Skeletal muscle satellite cell (primary cell): ENCODE measurements at regions not wholly inside any gene's neighbourhood (a gene's known extent, or its start where the extent isn't known, plus 50 kb on each side); places are given as distances from the start of the nearest gene placed in this dataset.
"Not testable (repeated sequence)": the region's sequence is repeated elsewhere in the genome, so short reads cannot be mapped to it uniquely, and the experiment has no call there.

ENCODE experiments used
- H3K27me3 ChIP-seq: 2 replicates; pipeline ENCODE4 v1.7.0; 2013; ENCODE audit warnings: low read length; ENCODE audit not compliant: control insufficient read depth, insufficient read depth
- H3K36me3 ChIP-seq: 2 replicates; pipeline ENCODE4 v1.7.0; 2013; ENCODE audit warnings: mild to moderate bottlenecking, control low read depth, low read length; ENCODE audit not compliant: insufficient read depth
- H3K4me1 ChIP-seq: 2 replicates; pipeline ENCODE4 v1.7.0; 2013; ENCODE audit warnings: low read length; ENCODE audit not compliant: control insufficient read depth, insufficient read depth
- H3K4me2 ChIP-seq: 2 replicates; pipeline ENCODE4 v1.7.0; 2013; ENCODE audit warnings: mild to moderate bottlenecking, low read length
- H3K4me3 ChIP-seq: 2 replicates; pipeline ENCODE4 v1.7.0; 2013; ENCODE audit warnings: low read length
- H3K9ac ChIP-seq: 2 replicates; pipeline ENCODE4 v1.7.0; 2013; ENCODE audit warnings: mild to moderate bottlenecking, low read depth, low read length, moderate library complexity
- H3K9me3 ChIP-seq: replicated peaks from 2 replicates; pipeline ENCODE4 v1.7.0; 2013; ENCODE audit warnings: mild to moderate bottlenecking, control low read depth, low read length

DNA sequence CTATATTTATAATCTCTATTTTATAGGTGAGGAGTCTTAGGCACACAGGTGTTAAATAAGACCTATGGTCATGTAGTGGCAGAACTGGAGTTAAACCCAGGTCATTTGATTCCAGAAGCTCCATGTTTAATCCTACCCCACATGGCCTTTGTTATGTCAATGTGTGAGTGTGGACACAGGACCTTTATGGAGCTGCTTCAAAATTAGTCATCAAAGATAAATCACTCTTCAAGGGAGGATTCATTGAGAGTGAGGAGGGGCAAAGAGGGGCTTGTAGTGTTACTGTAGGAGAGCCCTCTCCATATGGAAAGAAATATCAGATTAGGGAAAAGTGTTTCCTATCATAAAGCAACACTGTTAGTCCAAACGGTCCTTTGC lies 74.6 kb upstream of the ARRDC3 start:
- Histone ChIP-seq H3K9me3 (no peaks in the 10 kb centered on the region), H3K36me3 (no peaks in the 10 kb centered on the region), H3K4me3 (no peak overlapping the region), H3K4me1 (no peaks in the 10 kb centered on the region), H3K27me3 (no peaks in the 10 kb centered on the region), H3K4me2 (no peak overlapping the region), H3K9ac (no peak overlapping the region)

DNA sequence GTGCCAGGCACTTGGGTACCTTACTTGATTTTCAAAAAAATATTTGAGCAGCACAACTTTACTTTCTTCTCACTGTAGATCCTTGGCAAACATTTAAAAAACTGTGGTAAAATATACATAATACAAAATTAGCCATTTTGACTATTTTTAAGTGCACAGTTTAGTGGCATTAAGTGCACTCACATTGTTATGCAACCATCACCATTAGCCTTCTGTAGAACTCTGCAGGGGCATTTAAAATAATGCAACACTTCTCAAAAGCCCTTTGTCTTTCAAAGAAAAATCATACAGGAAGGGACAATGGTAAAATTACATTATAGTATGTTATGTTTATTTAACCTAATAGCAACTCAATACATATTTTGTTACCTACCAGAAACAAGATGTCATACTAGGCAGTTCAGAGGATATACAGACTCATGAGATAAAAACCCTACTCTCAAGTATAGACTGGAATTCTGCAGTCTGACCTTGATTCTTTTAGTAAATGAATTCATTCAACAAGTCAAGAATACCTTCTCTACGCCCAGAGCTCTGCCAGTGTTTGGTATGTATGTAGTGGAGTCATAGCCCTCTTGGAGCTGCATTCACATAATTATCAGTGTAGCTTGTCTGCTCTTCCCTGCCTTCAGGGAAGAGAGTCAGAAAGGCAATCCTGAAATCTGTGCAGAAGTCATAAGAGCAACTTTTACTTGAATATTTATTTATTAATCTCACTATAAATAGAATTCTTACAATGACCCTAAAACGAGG lies 74.0 kb upstream of the ARRDC3 start:
- no peak overlapping the region for H3K4me3 ChIP-seq
- H3K4me1 ChIP-seq: no peaks in the 10 kb centered on the region
- no peaks in the 10 kb centered on the region for H3K36me3 ChIP-seq
- no peaks in the 10 kb centered on the region for H3K27me3 ChIP-seq
- no peaks in the 10 kb centered on the region for H3K9me3 ChIP-seq
- H3K4me2 ChIP-seq: no peak overlapping the region
- no peak overlapping the region for H3K9ac ChIP-seq

DNA sequence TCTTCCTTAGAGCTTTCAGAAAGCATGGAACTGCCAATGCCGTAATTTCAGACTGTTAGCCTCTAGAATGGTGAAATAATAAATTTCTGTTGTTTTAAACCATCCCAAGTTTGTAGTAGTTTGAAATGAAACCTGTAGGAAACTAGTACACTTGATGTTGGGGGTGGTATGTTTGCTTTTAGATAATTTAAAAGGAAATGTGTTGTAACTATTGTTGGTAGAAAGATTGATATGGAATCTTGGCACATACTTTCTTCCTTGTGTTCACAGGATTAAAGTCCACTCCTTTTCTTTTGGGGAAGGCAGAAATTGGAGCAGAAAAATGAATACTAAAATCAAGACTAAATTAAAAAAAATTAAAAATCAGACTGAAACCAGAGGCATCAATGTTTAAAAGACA lies 66.0 kb upstream of the ARRDC3 start:
- H3K9me3 ChIP-seq: no peaks in the 10 kb centered on the region
- H3K36me3 ChIP-seq: no peaks in the 10 kb centered on the region
- no peak overlapping the region for H3K4me2 ChIP-seq
- no peak overlapping the region for H3K4me3 ChIP-seq
- H3K4me1 ChIP-seq: peaks cover under 1% of the 10 kb centered on the region
- H3K9ac ChIP-seq: no peak overlapping the region
- no peaks in the 10 kb centered on the region for H3K27me3 ChIP-seq

DNA sequence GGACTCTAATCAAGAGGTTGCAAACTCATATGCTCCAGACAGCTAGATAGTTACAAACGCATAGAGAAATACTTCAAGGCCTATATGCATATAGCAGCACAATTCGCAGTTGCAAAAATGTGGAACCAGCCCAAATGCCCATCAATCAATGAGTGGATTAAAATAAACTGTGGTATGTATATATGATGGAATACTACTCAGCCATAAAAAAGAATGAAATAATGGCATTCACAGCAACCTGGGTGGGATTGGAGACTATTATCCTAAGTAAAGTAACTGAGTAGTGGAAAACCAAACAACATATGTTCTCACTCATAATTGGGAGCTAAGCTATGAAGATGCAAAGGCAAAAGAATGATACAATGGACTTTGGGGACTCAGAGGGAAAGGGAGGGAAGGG lies 65.0 kb upstream of the ARRDC3 start:
- not testable (repeated sequence) for H3K9me3 ChIP-seq, H3K27me3 ChIP-seq, H3K9ac ChIP-seq, H3K4me2 ChIP-seq, H3K4me3 ChIP-seq, H3K36me3 ChIP-seq, H3K4me1 ChIP-seq

DNA sequence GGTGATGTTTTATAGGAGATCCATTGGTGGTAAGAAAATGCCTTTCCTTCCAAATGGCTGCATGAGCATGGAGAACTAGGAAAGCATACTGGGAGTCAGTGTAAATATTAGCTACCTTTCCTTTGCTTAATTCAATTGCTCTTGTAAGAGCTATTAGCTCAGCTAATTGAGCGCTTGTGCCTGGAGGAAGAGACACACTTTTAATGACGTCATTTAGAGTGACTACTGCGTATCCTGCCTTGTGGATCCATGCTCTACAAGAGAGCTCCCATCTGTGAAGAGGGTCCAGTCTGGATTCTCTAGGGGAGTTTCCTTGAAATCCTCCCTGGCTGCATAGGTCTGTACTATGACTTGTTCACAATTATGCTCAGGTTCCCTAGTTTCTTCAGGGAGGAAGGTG lies 63.8 kb upstream of the ARRDC3 start:
- H3K9ac ChIP-seq, H3K9me3 ChIP-seq, H3K36me3 ChIP-seq, H3K27me3 ChIP-seq, H3K4me2 ChIP-seq, H3K4me3 ChIP-seq: not testable (repeated sequence)
- H3K4me1 ChIP-seq: peaks cover 10% of the 10 kb centered on the region

DNA sequence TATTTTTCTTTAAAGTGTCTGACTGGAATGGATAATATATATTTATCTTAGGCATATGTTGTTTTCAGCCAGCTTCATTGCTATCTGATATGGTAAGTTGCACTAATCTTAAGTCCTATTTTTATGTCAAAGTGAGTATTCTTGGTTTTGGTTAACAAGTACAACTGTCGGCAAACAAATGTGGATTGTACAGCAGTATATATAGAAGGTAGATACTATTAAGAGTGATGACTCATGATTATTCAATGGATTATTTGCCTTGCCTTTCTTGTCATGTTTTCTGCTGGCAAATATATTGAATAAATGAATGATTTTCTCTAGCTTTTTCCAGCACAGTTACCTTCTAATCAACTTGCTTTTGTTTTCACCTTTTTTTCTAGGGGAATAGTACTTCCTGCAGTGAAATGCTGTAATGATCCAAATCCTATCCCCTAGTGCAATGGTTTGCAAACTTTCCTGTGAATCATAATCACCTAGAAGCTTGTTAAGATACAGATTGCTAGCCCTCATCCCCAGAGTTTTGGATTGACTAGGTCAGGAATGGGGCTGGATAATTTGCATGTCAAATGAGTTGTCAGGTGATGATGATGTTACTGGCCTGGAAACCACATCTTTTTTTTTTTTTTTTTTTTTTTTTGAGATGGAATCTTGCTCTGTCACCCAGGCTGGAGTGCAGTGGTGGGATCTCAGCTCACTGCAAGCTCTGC lies 60.8 kb upstream of the ARRDC3 start:
- Histone ChIP-seq H3K9me3 (no peaks in the 10 kb centered on the region), H3K36me3 (no peaks in the 10 kb centered on the region), H3K9ac (no peak overlapping the region), H3K4me3 (no peak overlapping the region), H3K4me2 (no peak overlapping the region), H3K4me1 (peaks cover 10% of the 10 kb centered on the region), H3K27me3 (no peaks in the 10 kb centered on the region)

DNA sequence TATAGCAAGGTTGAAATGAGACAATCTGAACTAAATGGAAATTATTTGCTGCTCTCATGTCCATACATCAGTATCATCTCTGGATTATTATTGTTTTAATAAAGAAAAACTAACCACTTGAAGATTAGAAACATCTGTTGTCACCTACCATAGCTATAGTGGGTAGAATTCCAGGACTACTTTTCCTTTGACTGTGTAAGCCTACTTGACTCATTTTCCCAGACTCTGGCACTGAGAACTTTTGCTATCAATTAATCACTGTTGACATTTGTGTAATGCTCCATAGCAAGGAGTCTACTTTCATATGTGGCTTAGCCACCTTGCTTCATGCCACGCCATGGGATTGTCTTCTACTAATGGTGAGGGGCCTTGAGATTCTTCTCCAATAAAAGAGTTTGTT lies 59.9 kb upstream of the ARRDC3 start:
- H3K9ac ChIP-seq: no peak overlapping the region

DNA sequence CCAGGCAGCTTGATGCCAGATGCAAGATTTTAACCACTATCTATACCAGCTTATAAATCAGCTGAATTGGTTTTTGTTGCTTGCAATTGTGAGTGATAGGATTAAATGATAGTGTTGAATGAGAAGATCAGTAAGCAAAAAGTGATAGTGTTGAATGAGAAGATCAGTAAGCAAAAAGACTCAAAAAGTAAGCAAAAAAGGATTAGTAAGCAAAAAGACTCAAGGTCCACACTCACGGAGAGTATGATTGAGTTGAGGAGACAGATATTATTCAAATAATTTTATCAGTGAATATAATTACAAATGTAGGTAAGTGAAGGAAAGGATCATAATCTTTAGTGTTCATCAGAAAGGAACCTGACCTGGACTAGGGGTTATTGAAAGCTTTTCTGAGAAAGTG lies 58.0 kb upstream of the ARRDC3 start:
- no peaks in the 10 kb centered on the region for H3K9me3 ChIP-seq
- no peak overlapping the region for H3K4me2 ChIP-seq
- no peak overlapping the region for H3K9ac ChIP-seq
- peaks cover 10% of the 10 kb centered on the region for H3K4me1 ChIP-seq
- no peaks in the 10 kb centered on the region for H3K27me3 ChIP-seq
- H3K4me3 ChIP-seq: no peak overlapping the region
- H3K36me3 ChIP-seq: no peaks in the 10 kb centered on the region

More for the DNA sequence above, 59.9 kb upstream of the ARRDC3 start:
- H3K36me3 ChIP-seq: no peaks in the 10 kb centered on the region
- H3K4me1 ChIP-seq: peaks cover 10% of the 10 kb centered on the region
- H3K4me2 ChIP-seq: no peak overlapping the region
- H3K4me3 ChIP-seq: no peak overlapping the region
- no peaks in the 10 kb centered on the region for H3K9me3 ChIP-seq
- H3K27me3 ChIP-seq: no peaks in the 10 kb centered on the region

DNA sequence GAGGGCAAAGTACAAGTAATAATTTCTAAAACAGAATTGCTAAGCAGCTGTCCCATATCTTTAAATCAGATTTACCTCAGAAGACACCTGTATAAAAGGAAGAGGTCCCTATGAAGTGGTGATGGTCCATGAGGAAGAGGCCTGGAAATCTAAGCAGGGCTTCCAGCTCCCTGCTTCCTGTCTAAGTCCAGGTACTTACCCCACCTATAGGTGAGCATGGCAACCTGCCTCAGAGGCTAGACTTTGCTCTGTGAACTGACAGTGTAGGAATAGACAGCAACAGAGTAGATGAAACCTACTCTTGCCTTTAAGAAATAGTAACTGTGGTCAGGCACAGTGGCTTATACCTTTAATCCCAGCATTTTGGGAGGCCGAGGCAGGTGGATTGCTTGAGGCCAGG lies 55.8 kb upstream of the ARRDC3 start:
- no peak overlapping the region for H3K9ac ChIP-seq
- no peaks in the 10 kb centered on the region for H3K9me3 ChIP-seq
- no peaks in the 10 kb centered on the region for H3K27me3 ChIP-seq
- no peak overlapping the region for H3K4me3 ChIP-seq
- no peaks in the 10 kb centered on the region for H3K36me3 ChIP-seq
- H3K4me2 ChIP-seq: no peak overlapping the region
- H3K4me1 ChIP-seq: peaks cover 8% of the 10 kb centered on the region

DNA sequence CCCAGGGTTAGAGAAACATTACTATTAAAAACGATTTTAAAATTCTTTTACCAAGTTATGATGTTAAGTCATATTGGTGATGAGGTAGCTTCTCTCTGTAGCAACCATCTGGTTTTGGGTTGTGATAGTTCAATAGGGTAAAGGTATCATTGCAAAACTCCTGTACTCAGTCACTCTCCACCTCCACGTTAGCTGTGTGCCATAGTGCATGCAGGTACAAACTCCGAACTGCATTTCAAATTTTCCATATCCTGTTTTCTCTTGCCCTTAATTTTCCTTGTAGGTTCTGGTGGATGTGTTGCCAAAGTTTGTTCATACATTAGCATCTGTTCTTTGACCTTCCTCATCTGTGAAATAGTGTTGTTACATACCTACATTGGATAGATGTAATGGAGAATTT lies 53.1 kb upstream of the ARRDC3 start:
- Histone ChIP-seq H3K9ac (no peak overlapping the region), H3K4me1 (no peaks in the 10 kb centered on the region), H3K4me3 (no peak overlapping the region), H3K4me2 (no peak overlapping the region), H3K36me3 (no peaks in the 10 kb centered on the region), H3K9me3 (no peaks in the 10 kb centered on the region), H3K27me3 (no peaks in the 10 kb centered on the region)

DNA sequence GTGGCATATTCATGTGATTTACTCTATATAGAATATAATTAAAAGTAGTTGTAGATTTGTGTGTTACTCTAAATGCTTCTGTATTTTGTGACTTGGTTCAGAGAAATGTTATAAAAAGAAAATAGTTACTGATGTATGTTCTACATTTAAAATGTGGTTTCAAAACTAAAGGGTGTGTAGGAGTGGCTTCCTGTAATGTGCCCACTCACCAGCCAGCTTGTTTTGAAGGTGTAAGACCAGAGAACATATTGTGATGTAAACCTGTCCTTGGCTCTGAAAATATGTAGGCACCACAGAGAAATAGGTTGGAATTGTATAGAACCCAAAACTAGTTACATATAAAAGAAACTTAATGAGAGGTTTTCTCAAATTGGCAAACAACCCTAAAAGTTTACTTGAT lies 51.2 kb upstream of the ARRDC3 start:
- H3K4me3 ChIP-seq: no peak overlapping the region
- H3K27me3 ChIP-seq: no peaks in the 10 kb centered on the region
- no peaks in the 10 kb centered on the region for H3K9me3 ChIP-seq
- no peaks in the 10 kb centered on the region for H3K4me1 ChIP-seq
- no peaks in the 10 kb centered on the region for H3K36me3 ChIP-seq
- no peak overlapping the region for H3K9ac ChIP-seq
- H3K4me2 ChIP-seq: no peak overlapping the region

DNA sequence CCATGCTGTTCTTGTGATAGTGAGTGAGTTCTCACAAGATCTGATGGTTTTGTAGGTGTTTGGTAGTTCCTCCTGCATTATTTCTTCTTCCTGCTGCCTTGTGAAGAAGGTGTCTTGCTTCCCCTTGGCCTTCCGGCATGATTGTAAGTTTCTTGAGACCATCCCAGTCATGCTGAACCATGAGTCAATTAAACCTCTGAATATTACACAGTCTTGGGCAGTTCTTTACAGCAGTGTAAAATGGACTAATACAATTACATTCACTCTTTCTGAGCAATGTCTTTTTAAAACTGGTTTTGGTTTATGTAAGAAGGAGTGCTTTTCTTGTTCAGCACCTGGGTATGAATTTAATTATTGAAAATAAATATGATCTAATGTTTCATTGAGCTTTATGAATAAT lies 50.7 kb upstream of the ARRDC3 start:
- H3K4me3 ChIP-seq: no peak overlapping the region
- H3K36me3 ChIP-seq: no peaks in the 10 kb centered on the region
- H3K27me3 ChIP-seq: no peaks in the 10 kb centered on the region
- no peak overlapping the region for H3K9ac ChIP-seq
- H3K4me1 ChIP-seq: no peaks in the 10 kb centered on the region
- no peaks in the 10 kb centered on the region for H3K9me3 ChIP-seq
- H3K4me2 ChIP-seq: no peak overlapping the region
